ENCODE measurements at regions not wholly inside any gene's neighbourhood (a gene's known extent, or its start where the extent isn't known, plus 50 kb on each side); places are given as distances from the start of the nearest gene placed in this dataset.

- Histone ChIP-seq H3K27ac (ENCODE audit: low read depth) (no peak overlapping the region), H3K4me3 (no peak overlapping the region), H3K4me1 (ENCODE audit: insufficient read depth) (peaks cover 32% of the 10 kb centered on the region), H3K9me2 (ENCODE audit: insufficient read depth) (no peaks in the 10 kb centered on the region), H3K27me3 (ENCODE audit: insufficient read depth) (no peaks in the 10 kb centered on the region), H3K4me2 (no peak overlapping the region), H2AFZ (0 out of 2 replicates have a peak overlapping the region, but pooled peaks have one; percentile 72), H4K20me1 (replicated peaks; ENCODE audit: insufficient read depth) (no peaks in the 10 kb centered on the region), H3K36me3 (ENCODE audit: insufficient read depth) (0 out of 2 replicates have a peak, but pooled peaks cover 6% of the 10 kb centered on the region), H3K79me2 (replicated peaks; ENCODE audit: insufficient read depth) (no peaks in the 10 kb centered on the region), H3F3A (replicated peaks; ENCODE audit: low read depth) (no peaks in the 10 kb centered on the region)
- ATAC-seq (no peak), DNase-seq (ENCODE audit: low spot score) (no peak)
- H3K36me3 Mint-ChIP-seq (ENCODE audit: low read depth) = peaks cover 29% of the 10 kb centered on the region
- peaks cover 7% of the 10 kb centered on the region for H3K27me3 Mint-ChIP-seq (ENCODE audit: insufficient read depth, low read depth, poor library complexity)
- peaks cover 34% of the 10 kb centered on the region for H3K4me1 Mint-ChIP-seq
- peaks cover 25% of the 10 kb centered on the region for H3K9me3 Mint-ChIP-seq
- TF ChIP-seq EZH2phosphoT487 (IDR thresholded peaks at IDR 0.05; ENCODE audit: unreplicated experiment) (no peak), JUNB (IDR thresholded peaks at IDR 0.05; ENCODE audit: unreplicated experiment) (no peak), REST (IDR thresholded peaks at IDR 0.05; ENCODE audit: unreplicated experiment) (no peak), EZH2 (IDR thresholded peaks at IDR 0.05; ENCODE audit: low read depth, unreplicated experiment) (no peak), ZNF331 (CRISPR knock-in tag; IDR thresholded peaks at IDR 0.05; ENCODE audit: low read depth) (no peak), ZNF114 (CRISPR knock-in tag; IDR thresholded peaks at IDR 0.05) (no peak), ZNF462 (CRISPR knock-in tag; IDR thresholded peaks at IDR 0.05) (no peak), POLR2AphosphoS5 (IDR thresholded peaks at IDR 0.05; ENCODE audit: low read depth) (no peak), CTCF (conservative IDR thresholded peaks at IDR 0.05; ENCODE audit: low read depth in 2 of 2) (no peak), STAT1 (IDR thresholded peaks at IDR 0.05; ENCODE audit: unreplicated experiment) (no peak)
- no peak overlapping the region for H3K4me3 Mint-ChIP-seq
- H3K27ac Mint-ChIP-seq = no peak overlapping the region
Observed at GRCh38 chr6:106746652-106747051, 117.3 kb downstream of the QRSL1 start.

Data from GM23338 (cell line).